NB4 (cell line): ENCODE measurements at regions not wholly inside any gene's neighbourhood (a gene's known extent, or its start where the extent isn't known, plus 50 kb on each side); places are given as distances from the start of the nearest gene placed in this dataset.

ENCODE experiments used
- DNase-seq: peaks from one replicate; pipeline ENCODE4 v3.0.0; 2010; ENCODE audit warnings: low read depth
- H3K4me3 ChIP-seq: one replicate; pipeline ENCODE4 v1.5.1; 2011; ENCODE audit warnings: mild to moderate bottlenecking, low read depth, low read length, moderate library complexity
- CTCF ChIP-seq: IDR thresholded peaks from one replicate; pipeline ENCODE4 v1.5.1; 2012; ENCODE audit warnings: low read depth, low read length
- MAX ChIP-seq: IDR thresholded peaks from 2 replicates; pipeline ENCODE4 v1.6.1; 2011; ENCODE audit warnings: low read depth, low read length
- MYC ChIP-seq: IDR thresholded peaks from 2 replicates; pipeline ENCODE4 v1.6.1; 2011; ENCODE audit warnings: low read depth, low read length
- POLR2A ChIP-seq: IDR thresholded peaks from 2 replicates; pipeline ENCODE4 v1.6.1; 2011; ENCODE audit warnings: mild to moderate bottlenecking; ENCODE audit not compliant: insufficient read length; ENCODE audit errors: extremely low read depth

GRCh38 chr4:124952601-124953000 is 240.1 kb upstream of the ANKRD50 start:
- no peak for TF ChIP-seq CTCF
- no peak for TF ChIP-seq MAX
- TF ChIP-seq MYC, result no peak
- no peak for TF ChIP-seq POLR2A
- no peak for DNase-seq
- H3K4me3 ChIP-seq, result no peak overlapping the region

GRCh38 chr4:124948976-124949597 is 236.6 kb upstream of the ANKRD50 start:
- no peak overlapping the region for H3K4me3 ChIP-seq
- DNase-seq, result no peak
- TF ChIP-seq MYC, result no peak
- no peak for TF ChIP-seq POLR2A
- no peak for TF ChIP-seq MAX
- TF ChIP-seq CTCF, result no peak

- DNase-seq, result no peak
- TF ChIP-seq MAX (no peak), CTCF (no peak), MYC (no peak), POLR2A (no peak)
- H3K4me3 ChIP-seq, result no peak overlapping the region
Observed at GRCh38 chr4:124947622-124948265, 235.2 kb upstream of the ANKRD50 start.

- no peak overlapping the region for H3K4me3 ChIP-seq
- no peak for TF ChIP-seq POLR2A
- no peak for DNase-seq
Observed at GRCh38 chr4:124946696-124947095, 234.2 kb upstream of the ANKRD50 start.

GRCh38 chr4:124945422-124945821 is 232.9 kb upstream of the ANKRD50 start:
- no peak for DNase-seq
- no peak overlapping the region for H3K4me3 ChIP-seq
- TF ChIP-seq MYC, result no peak
- no peak for TF ChIP-seq MAX
- no peak for TF ChIP-seq CTCF
- TF ChIP-seq POLR2A, result no peak

GRCh38 chr4:124943938-124944337 is 231.4 kb upstream of the ANKRD50 start:
- DNase-seq, result peak; percentile 15
- no peak for TF ChIP-seq POLR2A
- TF ChIP-seq CTCF, result peak; percentile 25
- no peak for TF ChIP-seq MAX
- TF ChIP-seq MYC, result no peak
- no peak overlapping the region for H3K4me3 ChIP-seq
